Fibroblast of skin of right quadriceps (primary cell): ENCODE measurements at regions not wholly inside any gene's neighbourhood (a gene's known extent, or its start where the extent isn't known, plus 50 kb on each side); places are given as distances from the start of the nearest gene placed in this dataset.
A peak's percentile ranks its signal among the peaks of the same experiment; 100 is the strongest.
"Not testable (repeated sequence)": the region's sequence is repeated elsewhere in the genome, so short reads cannot be mapped to it uniquely, and the experiment has no call there.

Experiments
- DNase-seq: peaks from one replicate; pipeline ENCODE4 v3.0.0-alpha.2; 2013

DNA sequence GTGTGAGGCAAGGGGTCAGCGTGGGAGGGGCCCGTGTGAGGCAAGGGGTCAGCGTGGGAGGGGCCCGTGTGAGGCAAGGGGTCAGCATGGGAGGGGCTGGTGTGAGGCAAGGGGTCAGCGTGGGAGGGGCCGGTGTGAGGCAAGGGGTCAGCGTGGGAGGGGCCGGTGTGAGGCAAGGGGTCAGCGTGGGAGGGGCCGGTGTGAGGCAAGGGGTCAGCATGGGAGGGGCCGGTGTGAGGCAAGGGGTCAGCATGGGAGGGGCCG is 119.2 kb downstream of the SEPTIN14 start:
- DNase-seq = not testable (repeated sequence)

DNA sequence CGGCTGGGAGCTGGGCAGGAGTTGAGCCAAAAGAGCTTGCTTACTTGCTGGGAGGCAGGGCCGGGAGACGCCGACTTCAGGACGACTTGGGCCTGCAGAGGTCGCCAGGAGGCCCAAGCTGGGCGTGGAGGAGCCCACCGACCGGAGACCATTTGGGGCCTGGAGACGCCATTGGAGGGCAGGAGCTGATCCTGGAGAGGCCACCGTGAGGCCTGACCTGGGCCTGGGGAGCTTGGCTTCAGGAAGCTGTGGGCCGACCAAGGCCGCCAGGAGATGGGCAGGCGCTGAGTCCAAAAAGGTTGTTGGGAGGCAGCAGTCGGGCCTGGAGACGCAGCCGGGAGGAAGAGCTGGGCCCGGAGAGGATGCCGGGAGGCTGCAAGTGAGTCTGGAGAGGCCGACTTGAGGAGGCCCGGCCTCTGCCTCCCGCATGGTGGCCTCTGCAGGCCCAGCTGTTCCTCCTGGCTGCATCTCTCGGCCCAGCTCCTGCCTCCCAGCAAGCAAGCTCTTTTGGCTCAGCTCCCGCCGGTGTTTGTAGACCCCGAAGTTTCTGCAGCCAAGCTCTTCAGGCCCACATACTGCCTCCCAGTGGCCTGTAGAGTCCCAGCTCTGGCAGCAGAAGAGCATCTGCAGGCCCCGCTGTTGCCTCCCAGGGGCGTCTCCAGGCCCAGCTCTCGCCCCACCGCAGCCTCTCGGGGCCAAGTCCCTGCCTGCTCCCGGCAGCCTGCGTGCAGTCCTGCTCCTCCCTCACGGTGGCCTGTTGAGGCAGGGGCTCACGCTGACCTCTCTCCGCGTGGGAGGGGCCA is 119.7 kb downstream of the SEPTIN14 start:
- DNase-seq = not testable (repeated sequence)

DNA sequence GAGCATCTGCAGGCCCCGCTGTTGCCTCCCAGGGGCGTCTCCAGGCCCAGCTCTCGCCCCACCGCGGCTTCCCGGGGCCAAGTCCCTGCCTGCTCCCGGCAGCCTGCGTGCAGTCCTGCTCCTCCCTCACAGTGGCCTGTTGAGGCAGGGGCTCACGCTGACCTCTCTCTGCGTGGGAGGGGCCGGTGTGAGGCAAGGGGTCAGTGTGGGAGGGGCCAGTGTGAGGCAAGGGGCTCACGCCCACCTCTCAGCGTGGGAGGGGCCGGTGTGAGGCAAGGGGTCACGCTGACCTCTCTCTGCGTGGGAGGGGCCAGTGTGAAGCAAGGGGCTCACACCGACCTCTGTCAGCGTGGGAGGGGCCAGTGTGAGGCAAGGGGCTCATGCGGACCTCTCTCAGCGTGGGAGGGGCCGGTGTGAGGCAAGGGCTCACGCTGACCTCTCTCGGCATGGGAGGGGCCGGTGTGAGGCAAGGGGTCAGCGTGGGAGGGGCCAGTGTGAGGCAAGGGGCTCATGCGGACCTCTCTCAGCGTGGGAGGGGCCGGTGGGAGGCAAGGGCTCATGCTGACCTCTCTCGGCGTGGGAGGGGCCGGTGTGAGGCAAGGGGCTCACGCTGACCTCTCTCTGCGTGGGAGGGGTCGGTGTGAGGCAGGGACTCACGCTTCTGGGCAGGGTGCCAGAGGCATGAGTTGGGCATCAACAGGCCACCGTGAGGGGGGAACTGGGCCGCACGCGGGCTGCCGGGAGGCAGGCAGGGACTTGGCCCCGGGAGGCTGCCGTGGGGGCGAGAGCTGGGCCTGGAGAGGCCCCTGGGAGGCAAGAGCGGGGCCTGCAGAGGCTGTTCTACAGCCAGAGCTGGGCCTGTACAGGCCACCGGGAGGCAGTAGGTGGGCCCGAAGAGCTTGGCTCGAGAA is 120.6 kb downstream of the SEPTIN14 start:
- DNase-seq = not testable (repeated sequence)

DNA sequence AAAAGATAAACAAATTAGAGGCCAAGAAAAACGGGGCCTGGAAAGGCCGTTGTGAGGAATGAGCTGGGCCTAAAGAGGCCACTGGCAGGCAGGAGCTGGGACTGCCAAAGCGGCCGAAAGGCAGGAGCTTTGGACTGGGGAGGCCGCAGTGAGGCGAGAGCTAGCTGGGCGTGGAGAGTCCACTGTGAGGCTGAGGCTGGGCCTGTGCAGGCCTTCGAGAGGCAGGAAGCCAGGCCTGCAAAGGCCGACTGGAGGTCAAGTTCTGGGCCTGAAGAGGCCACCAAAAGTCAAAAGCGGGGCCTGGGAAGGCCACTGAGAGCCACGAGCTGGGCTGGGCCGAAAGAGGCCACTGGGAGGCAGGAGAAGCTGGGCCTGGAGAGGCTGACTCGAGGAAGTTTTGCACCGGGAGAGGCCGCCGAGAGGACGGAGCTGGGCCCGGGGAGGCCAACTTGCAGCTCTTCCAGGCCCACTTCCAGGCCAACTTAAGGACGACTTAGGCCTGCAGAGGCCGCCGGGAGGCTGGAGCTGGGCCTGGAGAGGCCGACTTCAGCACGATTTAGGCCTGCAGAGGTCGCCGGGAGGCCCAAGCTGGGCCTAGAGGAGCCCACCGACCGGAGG is 121.8 kb downstream of the SEPTIN14 start:
- DNase-seq = not testable (repeated sequence)

DNA sequence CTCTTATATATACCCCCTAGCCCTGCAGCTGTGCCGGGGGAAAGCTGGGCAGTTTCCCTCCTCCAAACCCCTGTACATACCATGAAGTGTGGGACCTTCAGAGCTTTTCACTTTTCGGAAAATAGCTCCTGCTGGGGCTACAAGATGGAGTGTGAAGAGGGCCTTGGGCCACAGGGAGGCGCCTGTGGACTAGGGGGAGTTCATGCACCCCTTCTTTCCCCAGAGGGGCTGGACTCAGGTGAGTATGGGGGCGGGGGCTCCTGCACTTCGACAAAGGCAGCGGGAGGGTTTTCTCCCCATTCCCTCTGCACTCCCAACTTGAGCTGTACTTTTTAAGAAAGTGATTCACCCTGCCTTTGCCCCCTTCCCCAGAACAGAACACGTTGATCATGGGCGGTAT is 122.5 kb downstream of the SEPTIN14 start:
- DNase-seq = not testable (repeated sequence)

DNA sequence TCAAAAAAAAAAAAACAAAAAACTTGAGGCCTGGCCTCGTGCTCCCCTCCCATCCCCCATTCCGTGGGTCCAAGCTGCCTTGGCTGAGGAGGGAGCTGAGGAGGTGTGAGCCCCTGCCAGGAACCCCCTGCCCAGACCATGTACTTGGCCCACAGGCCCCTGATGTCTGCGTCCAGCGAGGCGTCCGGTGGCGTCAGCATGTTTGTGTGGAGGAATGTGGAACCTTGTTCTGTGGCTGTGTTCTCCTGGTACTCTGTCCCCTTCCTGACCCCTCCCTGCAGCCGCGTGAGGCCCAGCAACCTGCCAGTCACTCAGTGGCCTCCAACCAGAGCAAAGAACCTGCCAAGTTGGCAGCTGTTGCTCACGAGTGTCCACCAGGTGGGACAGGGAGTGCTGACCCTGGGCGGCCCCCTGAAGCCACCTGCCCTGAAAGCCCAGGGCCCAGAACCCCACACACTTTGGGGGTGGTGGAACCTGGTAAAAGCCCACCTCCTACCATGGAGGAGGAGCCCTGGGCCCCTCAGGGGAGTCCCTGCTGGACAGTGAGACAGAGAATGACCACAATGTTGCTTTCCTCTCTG is 125.8 kb downstream of the SEPTIN14 start:
- not testable (repeated sequence) for DNase-seq

DNA sequence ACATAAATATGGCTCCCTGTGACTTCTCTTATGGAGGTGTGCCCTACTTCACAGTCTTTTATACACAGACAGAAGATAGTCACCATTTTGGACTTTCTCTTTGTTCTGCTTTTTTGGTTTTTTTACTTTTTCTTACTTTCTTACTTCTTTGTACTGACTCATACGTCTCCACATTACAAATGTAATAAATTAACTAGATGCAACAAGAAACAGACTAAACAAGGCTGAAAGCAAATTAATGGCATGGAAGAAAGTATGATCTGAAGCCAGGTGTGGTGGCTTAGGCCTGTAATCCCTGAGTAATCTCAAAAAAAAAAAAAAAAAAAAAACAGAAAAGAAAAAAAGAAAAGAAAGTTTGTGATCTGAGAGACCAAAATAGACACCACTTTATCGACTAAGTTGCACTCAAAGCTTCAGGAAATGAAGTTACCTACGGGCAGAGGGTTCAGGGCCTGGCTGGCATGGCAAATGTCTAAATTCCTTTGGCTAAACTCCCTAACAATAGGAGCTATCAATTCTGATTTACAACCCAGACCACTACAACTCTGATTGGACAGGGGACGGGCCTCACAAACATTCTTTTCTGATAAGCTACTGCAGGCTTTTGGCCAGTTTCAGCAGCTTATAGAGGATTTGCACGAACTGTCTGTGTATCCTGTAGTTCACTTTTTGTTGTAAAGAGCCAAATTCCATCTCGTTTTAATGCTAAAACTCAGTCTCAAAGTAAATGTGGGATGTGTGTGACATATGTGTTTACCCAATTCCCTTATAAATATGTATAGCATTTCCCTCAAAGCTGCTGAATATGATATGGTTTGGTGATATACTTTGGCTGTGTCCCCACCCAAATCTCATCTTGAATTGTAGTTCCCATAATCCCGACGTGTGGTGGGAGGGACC is 129.1 kb downstream of the SEPTIN14 start:
- peak; percentile 37 for DNase-seq

DNA sequence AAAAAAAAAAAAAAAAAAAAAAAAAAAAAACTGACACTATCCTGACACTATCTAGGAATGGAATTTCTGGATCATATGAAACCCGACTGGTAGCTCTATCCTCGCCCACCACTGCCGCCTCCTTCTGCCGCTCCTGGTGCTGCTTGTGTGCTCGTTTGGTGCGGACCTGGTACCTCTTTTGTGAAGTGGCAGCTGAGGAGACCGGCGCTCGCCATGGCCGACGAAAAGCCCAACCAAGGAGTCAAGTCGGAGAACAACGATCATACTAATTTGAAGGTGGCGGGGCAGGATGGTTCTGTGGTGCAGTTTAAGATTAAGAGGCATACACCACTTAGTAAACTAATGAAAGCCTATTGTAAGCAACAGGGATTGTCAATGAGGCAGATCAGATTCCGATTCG is 130.6 kb downstream of the SEPTIN14 start:
- DNase-seq = no peak

DNA sequence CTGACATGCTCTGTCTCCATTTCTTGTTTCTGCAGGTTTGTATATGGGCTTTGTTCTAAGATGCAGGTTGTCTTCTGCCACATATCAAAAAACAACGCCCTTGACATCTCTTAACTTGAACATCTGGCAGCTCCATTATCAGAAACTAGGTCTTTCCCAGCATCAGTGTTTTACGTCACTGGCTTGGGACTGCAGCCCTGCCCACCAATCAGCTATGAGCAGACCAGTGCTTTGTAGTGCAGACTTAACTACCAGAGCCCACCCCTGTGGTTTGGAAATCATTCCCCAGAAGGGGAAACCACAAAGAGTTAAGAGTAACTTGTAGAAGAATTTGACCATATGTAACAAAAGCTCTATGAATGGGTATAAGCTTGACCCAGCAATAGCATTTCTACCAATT is 132.4 kb downstream of the SEPTIN14 start:
- no peak for DNase-seq

DNA sequence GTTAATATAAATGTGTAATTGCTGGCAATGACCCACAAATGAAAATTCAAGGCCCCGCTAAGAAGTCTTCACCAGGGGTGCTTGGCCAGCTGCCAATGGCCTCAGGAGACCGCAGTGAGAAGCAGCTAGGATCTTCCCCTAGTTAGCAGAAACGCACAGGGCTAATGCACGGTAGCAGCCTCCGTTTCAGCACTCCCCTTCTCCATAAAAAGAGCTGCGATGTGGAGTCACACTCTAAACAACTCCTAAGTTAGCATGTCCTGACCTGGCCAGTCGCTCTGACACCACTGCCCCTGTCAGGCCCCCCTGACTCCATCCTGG is 139.0 kb downstream of the SEPTIN14 start:
- no peak for DNase-seq

DNA sequence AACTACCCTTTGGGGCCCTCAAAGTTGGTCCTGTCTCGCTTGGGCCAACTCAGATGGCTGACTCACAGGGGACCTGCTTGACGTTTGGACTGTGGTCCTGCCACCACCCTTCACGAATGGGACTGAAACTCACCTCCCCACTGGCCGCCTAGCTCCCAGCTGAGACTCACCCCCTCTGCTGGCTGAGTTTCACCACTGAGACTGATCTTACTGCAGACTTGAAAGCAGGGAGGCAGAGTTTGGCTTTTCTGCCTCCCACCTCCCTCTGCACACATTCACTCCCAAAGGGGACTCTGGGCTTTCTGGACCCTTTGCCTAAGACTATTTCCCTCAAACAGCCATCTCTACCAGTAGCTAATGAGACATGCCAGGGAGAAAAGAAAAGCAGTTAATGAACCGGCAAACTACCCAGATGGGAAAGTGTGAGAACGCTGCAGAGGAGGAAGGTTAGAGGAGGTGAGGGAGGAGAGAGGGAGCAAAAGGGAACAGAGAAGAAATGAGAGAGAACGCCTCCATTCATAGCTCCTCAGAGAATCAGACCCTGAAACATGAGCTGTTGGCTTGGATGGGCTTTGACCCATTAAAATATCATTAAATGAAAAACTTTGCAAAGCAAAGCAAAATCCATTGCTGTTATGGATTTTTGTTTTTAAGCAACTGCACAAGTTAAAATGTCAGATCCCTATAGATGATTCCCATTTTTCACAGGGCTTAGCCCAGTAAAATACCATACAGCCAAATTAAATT is 139.5 kb downstream of the SEPTIN14 start:
- DNase-seq = not testable (repeated sequence)

DNA sequence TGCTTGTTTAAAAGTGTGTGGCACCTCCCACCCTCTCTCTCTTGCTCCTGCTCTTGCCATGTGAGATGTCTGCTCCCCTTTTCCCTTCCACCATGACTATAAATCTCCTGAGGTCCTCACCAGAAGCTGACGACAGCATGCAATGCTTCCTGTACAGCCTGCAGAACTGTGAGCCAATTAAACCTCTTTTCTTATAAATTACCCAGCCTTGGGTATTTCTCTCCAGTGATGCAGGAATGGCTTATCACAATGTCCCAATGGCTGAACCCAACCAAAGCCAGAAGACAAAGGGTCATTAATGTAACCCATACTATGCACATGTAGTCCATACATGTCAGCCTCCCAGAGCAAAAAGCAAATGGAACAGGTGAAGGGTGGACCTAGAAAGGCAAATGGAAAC is 141.5 kb downstream of the SEPTIN14 start:
- DNase-seq = not testable (repeated sequence)

DNA sequence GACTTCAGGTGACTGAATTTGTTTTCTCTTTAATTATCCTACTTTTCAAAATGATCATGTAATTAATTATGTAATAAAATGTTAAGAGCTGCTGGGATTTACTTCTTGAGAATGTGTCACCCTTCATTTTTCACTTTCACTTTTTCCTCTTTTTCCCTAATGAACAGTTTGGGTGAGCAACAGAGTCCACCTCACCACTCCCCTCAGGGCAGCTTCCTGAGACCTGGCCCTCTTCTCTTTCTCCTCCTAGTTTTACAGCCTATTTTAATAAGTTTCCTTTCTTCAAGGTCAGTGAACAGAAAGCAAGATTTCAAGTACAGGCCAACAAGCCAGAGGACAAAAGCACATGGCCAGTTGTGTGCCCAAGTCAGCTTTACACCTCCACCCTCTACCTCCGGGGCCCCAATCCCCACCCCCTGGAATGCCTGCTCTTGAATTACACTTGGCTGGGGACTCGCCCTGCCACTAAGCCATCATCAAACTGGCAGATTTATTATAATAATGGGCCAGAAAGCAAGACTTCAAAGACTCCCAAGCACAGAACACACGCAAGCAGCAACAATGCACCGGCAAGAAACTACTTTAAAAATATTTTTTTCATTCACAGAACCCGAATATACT is 143.1 kb upstream of the VOPP1 start:
- not testable (repeated sequence) for DNase-seq

DNA sequence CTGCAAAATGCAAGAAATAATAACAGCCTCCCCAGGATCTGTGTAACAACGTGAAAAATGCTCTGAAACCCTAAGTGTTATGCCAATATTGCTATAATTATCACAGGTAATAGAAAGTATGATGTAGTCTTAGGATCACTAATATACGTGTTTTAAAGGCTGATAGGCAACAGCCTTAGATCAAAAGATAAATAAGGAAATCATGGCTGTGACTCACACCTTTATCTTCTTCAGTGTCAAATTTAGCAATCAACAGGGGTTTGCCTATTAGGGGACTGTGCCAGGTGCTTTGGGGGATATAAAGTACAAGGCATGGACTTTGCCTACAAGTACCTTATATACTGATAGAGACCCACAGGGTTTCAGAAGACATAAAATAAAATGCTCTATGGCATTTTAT is 142.1 kb upstream of the VOPP1 start:
- not testable (repeated sequence) for DNase-seq

DNA sequence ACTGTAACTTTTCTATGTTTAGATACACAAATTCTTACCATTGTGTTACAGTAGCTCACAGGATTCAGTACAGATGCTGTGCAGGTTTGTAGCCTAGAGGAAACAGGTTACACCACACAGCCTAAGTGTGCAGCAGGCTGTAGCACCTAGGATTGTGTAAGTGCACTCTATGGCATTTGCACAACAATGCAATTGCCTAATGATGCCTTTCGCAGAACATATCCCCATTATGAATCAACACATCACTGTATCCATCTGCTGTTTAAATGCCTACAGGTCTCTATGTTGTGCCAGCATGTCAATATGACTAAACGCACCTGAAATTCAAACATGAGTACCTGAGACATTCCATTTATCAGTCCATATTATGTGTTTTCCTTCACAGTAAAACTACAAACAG is 138.0 kb upstream of the VOPP1 start:
- not testable (repeated sequence) for DNase-seq

DNA sequence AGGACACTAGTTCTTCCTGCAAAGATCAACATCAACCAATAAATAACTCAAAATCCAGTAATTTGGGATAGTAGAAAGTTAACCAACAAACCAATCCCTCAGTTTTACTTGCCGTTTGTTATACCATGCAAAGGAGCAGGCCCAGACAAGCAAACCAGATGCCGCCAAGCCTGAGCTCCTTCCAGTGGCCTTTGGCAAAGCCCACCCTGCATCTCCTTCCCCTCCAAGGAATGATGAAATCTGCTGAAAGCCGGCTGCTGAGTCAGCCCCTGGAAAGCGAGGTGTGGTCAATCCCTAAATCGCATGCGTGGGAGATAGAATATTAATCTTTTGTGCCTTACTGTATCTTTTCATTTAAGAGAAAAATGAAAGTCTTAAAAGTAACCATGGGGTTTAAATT is 135.7 kb upstream of the VOPP1 start:
- DNase-seq = peak; percentile 70

DNA sequence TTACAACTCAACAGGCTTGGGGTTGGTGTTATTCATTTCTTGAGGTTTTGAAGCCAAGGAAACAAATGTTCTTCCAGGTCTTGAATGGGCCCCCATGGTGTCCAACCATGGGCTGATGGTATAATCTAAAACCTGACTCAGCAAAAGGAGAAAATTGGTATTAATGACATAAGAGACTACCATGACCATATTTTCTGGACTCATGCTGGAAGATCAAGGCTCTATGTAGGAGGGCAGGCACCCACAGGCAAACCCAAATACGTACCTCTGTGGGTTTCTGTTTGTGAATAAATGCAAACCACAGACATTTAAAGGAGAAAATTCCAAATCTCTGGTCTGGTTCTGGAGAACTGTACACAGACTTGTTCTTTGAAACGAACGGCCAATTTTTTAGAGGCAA is 135.1 kb upstream of the VOPP1 start:
- DNase-seq = not testable (repeated sequence)

DNA sequence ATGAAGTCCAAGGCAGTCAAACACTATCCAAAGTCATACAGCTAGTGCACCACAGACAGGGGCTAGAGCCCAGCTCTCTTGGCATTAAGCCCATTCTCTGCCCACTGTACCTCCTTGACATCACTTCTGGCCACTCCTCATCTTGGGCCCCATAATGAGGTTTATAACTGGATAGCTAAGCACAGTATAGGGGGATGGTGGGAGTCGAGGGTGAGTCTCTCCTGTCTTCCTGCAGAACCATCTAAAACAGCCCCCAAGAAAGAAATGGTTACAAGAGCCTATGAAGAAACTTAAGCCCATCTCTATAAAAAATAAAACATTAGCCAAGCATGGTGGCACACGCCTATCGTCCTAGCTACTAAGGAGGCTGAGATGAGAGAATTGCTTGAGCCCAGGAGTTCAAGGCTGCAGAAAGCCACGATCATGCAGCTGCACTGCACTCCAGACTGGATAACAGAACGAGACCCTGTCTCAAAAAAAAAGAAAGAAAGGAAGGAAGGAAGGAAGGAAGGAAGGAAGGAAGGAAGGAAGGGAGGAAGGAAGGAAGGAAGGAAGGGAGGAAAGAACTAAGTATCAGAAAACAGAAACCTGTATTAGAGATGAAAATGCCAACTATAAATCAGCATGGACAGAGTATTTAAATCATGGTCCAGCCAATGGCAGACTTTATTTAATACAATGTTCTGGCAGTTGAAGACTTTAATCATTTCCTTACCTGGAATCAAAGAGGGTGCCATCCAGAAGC is 134.3 kb upstream of the VOPP1 start:
- not testable (repeated sequence) for DNase-seq

DNA sequence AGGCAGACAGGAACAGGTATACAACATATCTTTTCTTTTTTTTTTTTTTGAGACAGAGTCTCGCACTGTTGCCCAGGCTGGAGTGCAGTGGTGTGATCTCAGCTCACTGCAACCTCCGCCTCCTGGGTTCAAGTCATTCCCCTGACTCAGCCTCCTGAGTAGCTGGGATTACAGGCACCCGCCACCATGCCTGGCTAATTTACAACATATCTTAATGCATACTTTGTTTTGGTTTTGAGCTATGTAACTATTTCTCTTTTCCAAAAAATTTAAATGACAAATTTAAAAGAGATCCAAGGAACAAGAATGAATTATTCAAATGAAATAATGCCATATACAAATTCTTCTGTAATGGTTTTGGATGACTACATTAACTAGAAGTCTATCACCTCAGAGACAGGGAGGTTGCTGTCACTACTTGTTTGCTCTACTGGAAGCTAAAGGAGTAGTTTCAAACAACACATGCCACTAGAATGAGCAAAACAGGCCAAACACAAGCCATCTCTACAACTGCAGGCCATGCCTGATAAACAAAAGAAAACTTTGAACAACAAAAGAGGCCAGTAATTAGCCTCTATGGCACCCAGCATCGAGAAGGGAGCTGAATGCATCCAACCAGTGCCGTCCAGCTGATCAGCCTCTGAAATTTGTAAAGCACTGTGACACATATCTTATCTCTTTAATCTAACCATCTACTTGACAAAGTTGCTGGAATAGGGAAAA is 133.6 kb upstream of the VOPP1 start:
- peak; percentile 33 for DNase-seq

DNA sequence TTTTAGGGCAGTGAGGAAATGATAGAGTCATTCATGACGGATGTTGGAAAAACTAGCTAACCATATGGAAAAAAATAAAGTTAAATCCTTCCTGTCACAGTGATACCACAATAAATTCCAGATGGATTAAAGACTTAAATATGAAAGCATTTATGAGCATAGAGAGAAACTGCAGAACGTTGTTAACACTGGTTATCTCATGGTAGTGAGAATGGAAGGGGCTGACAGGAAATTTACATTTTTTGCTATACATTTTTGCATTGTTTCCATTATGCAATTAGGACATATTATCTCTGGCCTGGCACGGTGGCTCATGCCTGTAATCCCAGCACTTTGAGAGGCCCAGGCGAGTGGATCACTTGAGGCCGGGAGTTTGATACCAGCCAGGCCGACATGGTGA is 130.5 kb upstream of the VOPP1 start:
- peak; percentile 70 for DNase-seq
